H9 (cell line): ENCODE measurements at regions not wholly inside any gene's neighbourhood (a gene's known extent, or its start where the extent isn't known, plus 50 kb on each side); places are given as distances from the start of the nearest gene placed in this dataset.

Source experiments
- DNase-seq: peaks from one replicate; pipeline ENCODE4 v3.0.0-alpha.2; 2017
- H2AFZ ChIP-seq: one replicate; pipeline ENCODE4 v1.6.1; 2013; ENCODE audit warnings: mild to moderate bottlenecking, low read length, control low read depth, moderate library complexity
- H2AK5ac ChIP-seq: 2 replicates; pipeline ENCODE4 v1.6.1; 2013; ENCODE audit warnings: low read length, control low read depth, mixed read lengths; ENCODE audit not compliant: insufficient read length
- H2BK120ac ChIP-seq: one replicate; pipeline ENCODE4 v1.6.1; 2013; ENCODE audit warnings: low read depth, mild to moderate bottlenecking, low read length, control low read depth, inconsistent platforms; ENCODE audit not compliant: poor library complexity, severe bottlenecking
- H2BK12ac ChIP-seq: 2 replicates; pipeline ENCODE4 v1.6.1; 2013; ENCODE audit warnings: low read length, control low read depth, mixed read lengths, low read depth; ENCODE audit not compliant: insufficient read length
- H2BK15ac ChIP-seq: 2 replicates; pipeline ENCODE4 v1.6.1; 2013; ENCODE audit warnings: low read depth, low read length, control low read depth
- H2BK20ac ChIP-seq: one replicate; pipeline ENCODE4 v1.6.1; 2013; ENCODE audit warnings: low read depth, mild to moderate bottlenecking, low read length, control low read depth, inconsistent platforms; ENCODE audit not compliant: poor library complexity, severe bottlenecking
- H2BK5ac ChIP-seq: 2 replicates; pipeline ENCODE4 v1.6.1; 2013; ENCODE audit warnings: low read length, control low read depth, mixed read lengths; ENCODE audit not compliant: insufficient read length
- H3K14ac ChIP-seq: 2 replicates; pipeline ENCODE4 v1.6.1; 2013; ENCODE audit warnings: low read length, control low read depth; ENCODE audit not compliant: insufficient read depth
- H3K18ac ChIP-seq: 2 replicates; pipeline ENCODE4 v1.6.1; 2013; ENCODE audit warnings: low read depth, mild to moderate bottlenecking, mixed read lengths, low read length, control low read depth; ENCODE audit not compliant: insufficient read length
- H3K23ac ChIP-seq: 2 replicates; pipeline ENCODE4 v1.6.1; 2013; ENCODE audit warnings: low read length, control low read depth, mixed read lengths, low read depth; ENCODE audit not compliant: insufficient read length
- H3K23me2 ChIP-seq: 2 replicates; pipeline ENCODE4 v1.6.1; 2013; ENCODE audit warnings: low read depth, mild to moderate bottlenecking, mixed read lengths, low read length, control low read depth; ENCODE audit not compliant: insufficient read length, poor library complexity, severe bottlenecking
- H3K27ac ChIP-seq: 2 replicates; pipeline ENCODE4 v1.5.1; 2013; ENCODE audit warnings: low read length, control low read depth, mixed read lengths, low read depth; ENCODE audit not compliant: insufficient read length
- H3K27me3 ChIP-seq: 2 replicates; pipeline ENCODE4 v1.6.1; 2013; ENCODE audit warnings: low read length, control low read depth, inconsistent platforms; ENCODE audit not compliant: insufficient read depth
- H3K4ac ChIP-seq: 2 replicates; pipeline ENCODE4 v1.6.1; 2013; ENCODE audit warnings: low read depth, mild to moderate bottlenecking, control low read depth, inconsistent platforms, low read length, moderate library complexity
- H3K4me1 ChIP-seq: 2 replicates; pipeline ENCODE4 v1.6.1; 2013; ENCODE audit warnings: low read length, control low read depth, inconsistent platforms; ENCODE audit not compliant: insufficient read depth
- H3K4me2 ChIP-seq: 2 replicates; pipeline ENCODE4 v1.6.1; 2013; ENCODE audit warnings: low read length, control low read depth, mixed read lengths; ENCODE audit not compliant: insufficient read length, insufficient read depth
- H3K56ac ChIP-seq: 2 replicates; pipeline ENCODE4 v1.6.1; 2013; ENCODE audit warnings: low read depth, mild to moderate bottlenecking, mixed read lengths, low read length, control low read depth; ENCODE audit not compliant: insufficient read length
- H3K79me1 ChIP-seq: 2 replicates; pipeline ENCODE4 v1.6.1; 2013; ENCODE audit warnings: low read depth, mild to moderate bottlenecking, moderate library complexity, low read length, control low read depth, inconsistent platforms; ENCODE audit not compliant: insufficient read depth, poor library complexity, severe bottlenecking
- H3K79me2 ChIP-seq: 2 replicates; pipeline ENCODE4 v1.6.1; 2013; ENCODE audit warnings: low read length, control low read depth, inconsistent platforms; ENCODE audit not compliant: insufficient read depth
- H3K9ac ChIP-seq: 2 replicates; pipeline ENCODE4 v1.6.1; 2013; ENCODE audit warnings: low read length, control low read depth, mixed read lengths; ENCODE audit not compliant: insufficient read length; ENCODE audit errors: extremely low read depth
- H3K9me3 ChIP-seq: one replicate; pipeline ENCODE4 v1.6.1; 2013; ENCODE audit warnings: low read depth, low read length, inconsistent platforms; ENCODE audit not compliant: control insufficient read depth
- H3T11ph ChIP-seq: one replicate; pipeline ENCODE4 v1.6.1; 2013; ENCODE audit warnings: mild to moderate bottlenecking, low read length, control low read depth, inconsistent platforms
- H4K20me1 ChIP-seq: one replicate; pipeline ENCODE4 v1.6.1; 2013; ENCODE audit not compliant: control insufficient read depth, insufficient read length, insufficient read depth
- H4K5ac ChIP-seq: 2 replicates; pipeline ENCODE4 v1.6.1; 2013; ENCODE audit warnings: low read depth, mild to moderate bottlenecking, mixed read lengths, low read length, control low read depth; ENCODE audit not compliant: insufficient read length
- H4K8ac ChIP-seq: replicated peaks from 2 replicates; pipeline ENCODE4 v1.6.1; 2013; ENCODE audit warnings: low read length, control low read depth, mixed read lengths, low read depth; ENCODE audit not compliant: insufficient read length
- H4K91ac ChIP-seq: 2 replicates; pipeline ENCODE4 v1.6.1; 2013; ENCODE audit warnings: low read depth, mild to moderate bottlenecking, moderate library complexity, mixed read lengths, low read length, control low read depth; ENCODE audit not compliant: insufficient read length
- H3K27ac Mint-ChIP-seq, 3 experiments: 2 replicates in 2 of 3; 3 replicates in 1 of 3; pipeline ENCODE4 v1.8.0; 2020 to 2021; ENCODE audit warnings: mixed read lengths in 3 of 3, mild to moderate bottlenecking in 1 of 3, moderate library complexity in 1 of 3
- H3K27me3 Mint-ChIP-seq: 2 replicates; pipeline ENCODE4 v1.8.0; 2021; ENCODE audit warnings: low read depth, mild to moderate bottlenecking, moderate library complexity, mixed read lengths
- H3K36me3 Mint-ChIP-seq, 3 experiments: 2 replicates in 2 of 3; 3 replicates in 1 of 3; pipeline ENCODE4 v1.8.0; 2020 to 2021; ENCODE audit warnings: low read depth in 3 of 3, mixed read lengths in 3 of 3; ENCODE audit not compliant: insufficient read depth in 1 of 3
- H3K4me1 Mint-ChIP-seq, 2 experiments: 2 replicates each; pipeline ENCODE4 v1.8.0; 2020; ENCODE audit warnings: mixed read lengths in 2 of 2
- H3K4me3 Mint-ChIP-seq, 2 experiments: 2 replicates in 1 of 2; 3 replicates in 1 of 2; pipeline ENCODE4 v1.8.0; 2020 to 2021; ENCODE audit warnings: mild to moderate bottlenecking in 2 of 2, mixed read lengths in 2 of 2, moderate library complexity in 1 of 2
- H3K9me3 Mint-ChIP-seq, 2 experiments: 2 replicates in 1 of 2; 3 replicates in 1 of 2; pipeline ENCODE4 v1.8.0; 2020; ENCODE audit warnings: mild to moderate bottlenecking in 2 of 2, mixed read lengths in 2 of 2, moderate library complexity in 1 of 2
- WGBS: extraction: QIAGEN DNeasy Blood & Tissue Kit; methylation state at CpG from one replicate; pipeline ENCODE4 v1.1.7; 2013; ENCODE audit warnings: missing lambda C conversion rate, low lambda C conversion rate, mixed read lengths; ENCODE audit not compliant: insufficient read length; ENCODE audit errors: extremely low coverage; 5-methylcytosine and 5-hydroxymethylcytosine counted together
- TF ChIP-seq, protein P1 (sequence below): fragments of 200-600 bp; sonication (generic); conservative IDR thresholded peaks from 3 replicates; pipeline ENCODE4 v1.8.0; 2021; ENCODE audit warnings: antibody characterized with exemption, mild to moderate bottlenecking

DNA sequence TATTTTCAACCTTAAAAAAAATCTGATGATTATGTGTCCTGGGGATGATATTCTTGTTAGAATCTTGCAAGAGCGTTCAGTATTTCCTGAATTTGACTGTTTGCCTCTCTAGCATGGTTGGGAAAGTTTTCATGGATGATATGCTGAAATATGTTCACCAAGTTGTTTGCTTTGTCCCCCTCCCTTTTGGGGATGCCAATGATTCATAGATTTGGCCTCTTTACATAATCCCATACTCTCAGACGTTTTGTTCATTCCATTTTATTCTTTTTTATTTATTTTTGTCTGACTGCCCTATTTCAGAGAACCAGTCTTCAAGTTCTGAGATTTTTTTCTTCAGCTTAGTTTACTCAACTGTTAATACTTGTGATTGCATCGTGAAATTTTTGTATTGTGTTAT lies 415.1 kb downstream of the FAM47B start:
- H3K4me1 ChIP-seq = no peaks in the 10 kb centered on the region
- H4K8ac ChIP-seq = no peak overlapping the region
- TF ChIP-seq, protein P1, sequence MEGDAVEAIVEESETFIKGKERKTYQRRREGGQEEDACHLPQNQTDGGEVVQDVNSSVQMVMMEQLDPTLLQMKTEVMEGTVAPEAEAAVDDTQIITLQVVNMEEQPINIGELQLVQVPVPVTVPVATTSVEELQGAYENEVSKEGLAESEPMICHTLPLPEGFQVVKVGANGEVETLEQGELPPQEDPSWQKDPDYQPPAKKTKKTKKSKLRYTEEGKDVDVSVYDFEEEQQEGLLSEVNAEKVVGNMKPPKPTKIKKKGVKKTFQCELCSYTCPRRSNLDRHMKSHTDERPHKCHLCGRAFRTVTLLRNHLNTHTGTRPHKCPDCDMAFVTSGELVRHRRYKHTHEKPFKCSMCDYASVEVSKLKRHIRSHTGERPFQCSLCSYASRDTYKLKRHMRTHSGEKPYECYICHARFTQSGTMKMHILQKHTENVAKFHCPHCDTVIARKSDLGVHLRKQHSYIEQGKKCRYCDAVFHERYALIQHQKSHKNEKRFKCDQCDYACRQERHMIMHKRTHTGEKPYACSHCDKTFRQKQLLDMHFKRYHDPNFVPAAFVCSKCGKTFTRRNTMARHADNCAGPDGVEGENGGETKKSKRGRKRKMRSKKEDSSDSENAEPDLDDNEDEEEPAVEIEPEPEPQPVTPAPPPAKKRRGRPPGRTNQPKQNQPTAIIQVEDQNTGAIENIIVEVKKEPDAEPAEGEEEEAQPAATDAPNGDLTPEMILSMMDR = no peak
- Mint-ChIP-seq H3K4me3 (no peak overlapping the region), H3K27me3 (no peaks in the 10 kb centered on the region), H3K9me3 (peaks cover 68 to 77% of the 10 kb centered on the region in 2 experiments), H3K27ac (no peak overlapping the region), H3K36me3 (peaks cover 0 to 6% (median 3%) of the 10 kb centered on the region in 3 experiments; a peak in 3 of 7 replicates), H3K4me1 (no peaks in the 10 kb centered on the region)
- H3K56ac ChIP-seq = no peak overlapping the region
- H3K27ac ChIP-seq = no peak overlapping the region
- no CpG with 5 or more reads among the region's 3 CpGs for WGBS
- no peaks in the 10 kb centered on the region for H3K27me3 ChIP-seq
- no peak overlapping the region for H2BK15ac ChIP-seq
- no peaks in the 10 kb centered on the region for H3K23me2 ChIP-seq
- H3K23ac ChIP-seq = no peak overlapping the region
- no peak overlapping the region for H3K14ac ChIP-seq
- no peak overlapping the region for H4K91ac ChIP-seq
- H3K18ac ChIP-seq = no peak overlapping the region
- no peak overlapping the region for H3K9ac ChIP-seq
- H3K79me2 ChIP-seq = no peaks in the 10 kb centered on the region
- no peak overlapping the region for H3K4me2 ChIP-seq
- H2BK20ac ChIP-seq = no peak overlapping the region
- no peak for DNase-seq
- H2AK5ac ChIP-seq = no peak overlapping the region
- H2AFZ ChIP-seq = no peak overlapping the region
- H3K4ac ChIP-seq = no peak overlapping the region
- no peak overlapping the region for H3T11ph ChIP-seq
- H3K79me1 ChIP-seq = no peaks in the 10 kb centered on the region
- no peak overlapping the region for H2BK5ac ChIP-seq
- H4K5ac ChIP-seq = no peak overlapping the region
- H4K20me1 ChIP-seq = no peaks in the 10 kb centered on the region
- H2BK120ac ChIP-seq = no peak overlapping the region
- H3K9me3 ChIP-seq = no peaks in the 10 kb centered on the region
- no peak overlapping the region for H2BK12ac ChIP-seq
